ENCODE measurements at regions not wholly inside any gene's neighbourhood (a gene's known extent, or its start where the extent isn't known, plus 50 kb on each side); places are given as distances from the start of the nearest gene placed in this dataset.
"Not testable (repeated sequence)": the region's sequence is repeated elsewhere in the genome, so short reads cannot be mapped to it uniquely, and the experiment has no call there.

DNA sequence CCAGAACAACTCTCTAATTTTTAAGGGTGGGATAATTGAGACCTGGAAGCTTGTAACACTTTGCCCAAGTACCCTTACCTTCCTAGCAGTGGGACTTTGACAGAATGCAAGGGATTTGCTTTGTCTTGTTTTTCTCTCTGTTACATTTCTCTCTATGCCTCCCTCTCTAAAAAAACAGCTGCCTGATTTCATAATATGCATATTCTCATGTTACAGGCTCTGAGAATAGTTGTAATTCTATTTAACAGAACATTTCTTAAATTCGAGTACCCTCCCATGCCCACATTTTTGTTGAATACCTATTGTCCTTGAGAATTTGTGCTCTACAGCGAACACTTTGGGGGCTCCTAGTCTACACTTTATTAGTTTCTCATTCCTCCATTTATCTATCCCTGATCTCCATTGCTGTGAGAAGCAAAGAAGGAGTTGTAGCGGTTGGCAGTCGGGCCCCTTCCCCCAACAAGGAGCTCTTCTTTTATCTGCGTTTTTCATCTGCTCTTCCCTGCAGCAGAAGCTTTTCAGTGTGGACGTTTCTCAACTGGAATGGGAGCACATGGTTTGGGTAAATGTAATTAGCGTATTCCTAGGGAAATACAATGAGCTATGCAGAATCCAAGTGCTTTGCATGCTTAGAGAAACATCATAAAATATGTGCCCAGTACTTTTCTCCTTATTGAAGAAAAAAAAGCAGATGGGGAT, 117.7 kb upstream of the CCDC90B start:
- no peak overlapping the region for H3K4me3 ChIP-seq (ENCODE audit: low read length)
- no peak for DNase-seq (ENCODE audit: low read depth)
- TF ChIP-seq, protein P1, sequence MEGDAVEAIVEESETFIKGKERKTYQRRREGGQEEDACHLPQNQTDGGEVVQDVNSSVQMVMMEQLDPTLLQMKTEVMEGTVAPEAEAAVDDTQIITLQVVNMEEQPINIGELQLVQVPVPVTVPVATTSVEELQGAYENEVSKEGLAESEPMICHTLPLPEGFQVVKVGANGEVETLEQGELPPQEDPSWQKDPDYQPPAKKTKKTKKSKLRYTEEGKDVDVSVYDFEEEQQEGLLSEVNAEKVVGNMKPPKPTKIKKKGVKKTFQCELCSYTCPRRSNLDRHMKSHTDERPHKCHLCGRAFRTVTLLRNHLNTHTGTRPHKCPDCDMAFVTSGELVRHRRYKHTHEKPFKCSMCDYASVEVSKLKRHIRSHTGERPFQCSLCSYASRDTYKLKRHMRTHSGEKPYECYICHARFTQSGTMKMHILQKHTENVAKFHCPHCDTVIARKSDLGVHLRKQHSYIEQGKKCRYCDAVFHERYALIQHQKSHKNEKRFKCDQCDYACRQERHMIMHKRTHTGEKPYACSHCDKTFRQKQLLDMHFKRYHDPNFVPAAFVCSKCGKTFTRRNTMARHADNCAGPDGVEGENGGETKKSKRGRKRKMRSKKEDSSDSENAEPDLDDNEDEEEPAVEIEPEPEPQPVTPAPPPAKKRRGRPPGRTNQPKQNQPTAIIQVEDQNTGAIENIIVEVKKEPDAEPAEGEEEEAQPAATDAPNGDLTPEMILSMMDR (IDR thresholded peaks at IDR 0.05; ENCODE audit: insufficient read depth, low read depth, low read length, missing control alignments) = no peak

GRCh38 chr11:83401506-83402225, 115.5 kb upstream of the CCDC90B start:
- TF ChIP-seq, protein P1 (IDR thresholded peaks at IDR 0.05; ENCODE audit: insufficient read depth, low read depth, low read length, missing control alignments) = no peak
- no peak overlapping the region for H3K4me3 ChIP-seq (ENCODE audit: low read length)
- DNase-seq (ENCODE audit: low read depth) = no peak

- H3K4me3 ChIP-seq (ENCODE audit: low read length) = no peak overlapping the region
- DNase-seq (ENCODE audit: low read depth) = no peak
- TF ChIP-seq, protein P1 (IDR thresholded peaks at IDR 0.05; ENCODE audit: insufficient read depth, low read depth, low read length, missing control alignments) = no peak
These were observed 108.2 kb upstream of the CCDC90B start for GRCh38 chr11:83394331-83394730.

- no peak overlapping the region for H3K4me3 ChIP-seq (ENCODE audit: low read length)
- no peak for DNase-seq (ENCODE audit: low read depth)
- TF ChIP-seq, protein P1 (IDR thresholded peaks at IDR 0.05; ENCODE audit: insufficient read depth, low read depth, low read length, missing control alignments) = no peak
These were observed 106.4 kb upstream of the CCDC90B start for GRCh38 chr11:83392556-83392955.

DNA sequence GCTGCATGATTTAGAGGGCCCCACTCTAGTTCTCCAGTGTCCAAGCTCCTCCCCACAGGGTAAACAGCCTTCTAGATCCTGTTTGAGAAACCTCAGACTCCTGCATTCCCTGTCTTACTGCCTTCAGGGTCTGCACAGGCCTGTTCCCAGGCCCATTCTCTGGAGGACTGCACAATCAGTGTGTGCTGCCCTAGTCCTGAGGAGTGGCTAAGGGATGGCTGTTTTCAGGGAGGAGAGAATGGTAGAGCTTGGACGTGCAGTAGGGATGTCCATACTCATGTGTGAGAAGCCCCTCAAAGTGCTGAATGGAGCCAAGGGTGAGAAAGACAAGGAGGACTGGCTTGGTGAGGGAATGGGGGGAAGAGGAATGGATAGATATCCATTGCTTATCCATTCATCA, 103.8 kb upstream of the CCDC90B start:
- no peak for DNase-seq (ENCODE audit: low read depth)
- no peak overlapping the region for H3K4me3 ChIP-seq (ENCODE audit: low read length)

DNA sequence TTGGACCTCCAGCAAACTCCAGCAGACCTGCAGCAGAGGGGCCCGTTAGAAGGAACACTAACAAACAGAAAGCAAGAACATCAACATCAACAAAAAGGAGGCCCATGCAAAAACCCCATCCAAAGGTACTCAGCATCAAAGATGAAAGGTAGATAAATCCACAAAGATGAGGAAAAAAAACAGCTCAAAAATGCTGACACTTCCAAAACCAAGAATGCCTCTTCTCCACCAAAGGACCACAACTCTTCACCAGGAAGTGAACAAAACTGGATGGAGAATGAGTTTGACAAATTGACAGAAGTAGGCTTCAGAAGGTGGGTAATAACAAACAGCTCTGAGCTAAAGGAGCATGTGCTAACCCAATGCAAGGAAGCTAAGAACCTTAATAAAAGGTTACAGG, 97.7 kb upstream of the CCDC90B start:
- DNase-seq (ENCODE audit: low read depth) = not testable (repeated sequence)

More for the DNA sequence above, 103.8 kb upstream of the CCDC90B start:
- TF ChIP-seq, protein P1 (IDR thresholded peaks at IDR 0.05; ENCODE audit: insufficient read depth, low read depth, low read length, missing control alignments) = no peak

GRCh38 chr11:83374311-83374710, 88.1 kb upstream of the CCDC90B start:
- no peak overlapping the region for H3K4me3 ChIP-seq (ENCODE audit: low read length)
- no peak for DNase-seq (ENCODE audit: low read depth)
- TF ChIP-seq, protein P1 (IDR thresholded peaks at IDR 0.05; ENCODE audit: insufficient read depth, low read depth, low read length, missing control alignments) = no peak

More for the DNA sequence above, 97.7 kb upstream of the CCDC90B start:
- not testable (repeated sequence) for H3K4me3 ChIP-seq (ENCODE audit: low read length)
